B cell (primary cell): ENCODE measurements at regions not wholly inside any gene's neighbourhood (a gene's known extent, or its start where the extent isn't known, plus 50 kb on each side); places are given as distances from the start of the nearest gene placed in this dataset.

Experiments
- ATAC-seq: fragments of 200-7000 bp; cut with Tn5 transposase; one replicate; pipeline ENCODE4 v1.10.0; 2021; ENCODE audit warnings: low read depth, mild to moderate bottlenecking, moderate number of reproducible peaks, moderate library complexity
- CTCF ChIA-PET: fragments of 350-600 bp; sonication (Branson Sonifier 250); formaldehyde crosslinking; loops from one replicate; lab custom pipeline; 2021; ENCODE audit warnings: antibody characterized with exemption, inconsistent platforms; lab: Charles Lee
- POLR2A ChIA-PET: fragments of 350-600 bp; sonication (Branson Sonifier 250); formaldehyde crosslinking; loops from one replicate; lab custom pipeline; 2021; ENCODE audit warnings: antibody characterized with exemption; lab: Charles Lee
- DNase-seq: peaks from one replicate; pipeline ENCODE4 v3.0.0; 2013
- H2AFZ ChIP-seq: 2 replicates; pipeline ENCODE4 v1.6.1; 2012; ENCODE audit warnings: mild to moderate bottlenecking, low read depth, low read length; ENCODE audit not compliant: insufficient read depth, poor library complexity, severe bottlenecking
- H3K27ac ChIP-seq, 2 donors: 1 replicate in 1 of 2; 2 replicates in 1 of 2; pipeline ENCODE4 v1.5.1; 2012 to 2013; ENCODE audit warnings: low read length in 2 of 2, mild to moderate bottlenecking in 2 of 2, moderate library complexity in 1 of 2
- H3K27me3 ChIP-seq, 4 experiments: fragments of 200-600 bp in 1 of 4; sonication (generic) in 1 of 4; replicated peaks in 1 of 4; 1 replicate in 2 of 4; 2 replicates in 2 of 4; pipeline versions ENCODE4 v1.6.1 to v1.7.0; 2013 to 2016; ENCODE audit warnings: low read length in 3 of 4, mild to moderate bottlenecking in 2 of 4, mixed read lengths in 1 of 4, moderate library complexity in 1 of 4; ENCODE audit not compliant: insufficient read depth in 4 of 4, control insufficient read depth in 3 of 4; ENCODE audit errors: control extremely low read depth in 1 of 4
- H3K36me3 ChIP-seq, 2 experiments: replicated peaks in 1 of 2; 1 replicate in 1 of 2; 2 replicates in 1 of 2; pipeline versions ENCODE4 v1.6.1 to v1.7.1; 2013; ENCODE audit warnings: low read length in 1 of 2; ENCODE audit not compliant: insufficient read depth in 2 of 2, control insufficient read depth in 1 of 2; ENCODE audit errors: control extremely low read depth in 1 of 2, extremely low read depth in 1 of 2
- H3K4me1 ChIP-seq, 2 donors: fragments of 200-600 bp in 1 of 2; sonication (generic) in 1 of 2; 1 replicate in 1 of 2; 2 replicates in 1 of 2; pipeline versions ENCODE4 v1.5.1 to v1.6.1; 2013 to 2017; ENCODE audit warnings: low read length in 2 of 2; ENCODE audit not compliant: control insufficient read depth in 2 of 2, insufficient read depth in 2 of 2
- H3K4me2 ChIP-seq: replicated peaks from 2 replicates; pipeline ENCODE3; 2012; ENCODE audit warnings: mild to moderate bottlenecking, low read depth, low read length; ENCODE audit not compliant: poor library complexity, severe bottlenecking
- H3K4me3 ChIP-seq, 5 experiments: fragments of 200-600 bp in 1 of 5; sonication (generic) in 1 of 5; 1 replicate in 3 of 5; 2 replicates in 2 of 5; pipeline versions ENCODE4 v1.5.1 to v1.7.0; 2011 to 2016; ENCODE audit warnings: low read length in 4 of 5, mild to moderate bottlenecking in 4 of 5, low read depth in 2 of 5, control low read depth in 1 of 5, moderate library complexity in 1 of 5; ENCODE audit not compliant: insufficient read depth in 1 of 5; ENCODE audit errors: control extremely low read depth in 1 of 5, extremely low read depth in 1 of 5
- H3K79me2 ChIP-seq: fragments of 200-600 bp; sonication (generic); one replicate; pipeline ENCODE4 v1.6.0; 2016; ENCODE audit warnings: low read length; ENCODE audit not compliant: control insufficient read depth, insufficient read depth
- H3K9ac ChIP-seq: fragments of 200-600 bp; sonication (generic); 2 replicates; pipeline ENCODE4 v1.6.1; 2017; ENCODE audit warnings: mild to moderate bottlenecking, low read length, moderate library complexity
- H3K9me3 ChIP-seq, 3 donors: one replicate each; pipeline versions ENCODE4 v1.6.1 to v1.7.1; 2013; ENCODE audit warnings: low read length in 2 of 3; ENCODE audit not compliant: control insufficient read depth in 2 of 3, insufficient read depth in 1 of 3; ENCODE audit errors: control extremely low read depth in 1 of 3
- H4K20me1 ChIP-seq: 2 replicates; pipeline ENCODE4 v1.6.0; 2012; ENCODE audit warnings: mild to moderate bottlenecking, low read length; ENCODE audit not compliant: insufficient read depth, control insufficient read depth, poor library complexity, severe bottlenecking
- H3K27ac Mint-ChIP-seq: one replicate; pipeline ENCODE4 v1.8.0; 2021; ENCODE audit warnings: mixed read lengths
- H3K27me3 Mint-ChIP-seq: one replicate; pipeline ENCODE4 v1.8.0; 2021; ENCODE audit warnings: mixed read lengths
- H3K4me1 Mint-ChIP-seq: one replicate; pipeline ENCODE4 v1.8.0; 2021; ENCODE audit warnings: mixed read lengths
- H3K4me3 Mint-ChIP-seq: one replicate; pipeline ENCODE4 v1.8.0; 2021; ENCODE audit warnings: mixed read lengths
- H3K9me3 Mint-ChIP-seq: one replicate; pipeline ENCODE4 v1.8.0; 2022; ENCODE audit warnings: mixed read lengths; ENCODE audit not compliant: insufficient read depth
- EZH2 ChIP-seq: IDR thresholded peaks from 2 replicates; pipeline ENCODE4 v1.6.1; 2012; ENCODE audit warnings: borderline replicate concordance, low read depth, mild to moderate bottlenecking, moderate library complexity, low read length; ENCODE audit not compliant: insufficient read depth, poor library complexity, severe bottlenecking
- WGBS: methylation state at CpG from one replicate; pipeline ENCODE4 v1.1.5; 2013; ENCODE audit warnings: missing lambda C conversion rate; ENCODE audit not compliant: insufficient coverage; 5-methylcytosine and 5-hydroxymethylcytosine counted together
- intact Hi-C: fragments of 100-400 bp; cut with micrococcal nuclease; formaldehyde crosslinking; loops from one replicate; pipeline ENCODE4 v1.10.0; 2022
- TF ChIP-seq, protein P1 (sequence below): fragments of 200-600 bp; IDR thresholded peaks from one replicate; pipeline ENCODE4 v1.8.0; 2022; ENCODE audit warnings: antibody characterized with exemption, mild to moderate bottlenecking

DNA sequence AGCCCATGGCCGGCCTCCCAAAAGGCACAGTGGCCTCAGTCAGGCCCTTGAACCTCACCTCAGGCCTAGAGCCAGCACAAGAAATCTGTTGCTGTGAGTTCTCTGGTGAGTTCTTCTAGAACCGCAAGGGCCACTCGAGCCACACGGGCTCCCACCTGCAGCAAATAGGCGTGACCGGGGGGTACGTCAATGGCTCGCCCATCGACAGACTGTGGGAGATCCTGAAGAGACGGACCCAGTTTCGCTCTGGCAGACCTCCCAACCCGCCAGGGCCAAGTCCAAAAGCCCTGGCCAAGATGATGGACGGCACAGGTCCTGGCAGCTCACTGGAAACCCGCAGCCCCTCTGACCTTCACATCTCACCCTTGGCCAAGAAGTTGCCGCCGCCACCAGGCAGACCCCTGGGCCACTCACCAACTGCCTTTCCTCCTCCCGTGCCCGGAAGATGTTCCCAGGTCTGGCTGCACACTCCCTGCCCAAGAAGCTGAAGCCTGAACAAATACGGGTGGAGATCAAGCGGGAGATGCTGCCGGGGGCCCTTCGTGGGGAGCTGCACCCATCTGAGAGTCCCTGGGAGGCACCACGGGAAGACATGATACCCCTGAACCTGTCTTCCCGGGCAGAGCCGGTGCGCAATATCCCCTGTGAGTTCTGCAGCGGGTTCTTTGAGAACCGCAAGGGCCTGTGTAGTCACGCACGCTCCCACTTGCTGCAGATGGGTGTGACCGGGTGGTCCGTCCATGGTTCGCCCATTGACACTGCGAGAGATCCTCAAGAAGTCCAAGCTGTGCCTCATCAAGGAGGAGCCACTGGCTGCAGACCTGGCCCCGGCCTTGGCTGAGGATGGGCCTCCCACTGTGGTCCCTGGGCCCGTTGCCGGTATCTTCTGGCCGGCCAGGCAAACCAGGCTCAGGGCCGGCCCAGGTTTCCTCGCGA lies 544.2 kb upstream of the CCDC179 start:
- H3K9ac ChIP-seq, result no peak overlapping the region
- ChIA-PET POLR2A (no interaction called here), CTCF (no interaction called here)
- peak; percentile 2 for DNase-seq
- H3K4me2 ChIP-seq, result no peak overlapping the region
- TF ChIP-seq, protein P1, sequence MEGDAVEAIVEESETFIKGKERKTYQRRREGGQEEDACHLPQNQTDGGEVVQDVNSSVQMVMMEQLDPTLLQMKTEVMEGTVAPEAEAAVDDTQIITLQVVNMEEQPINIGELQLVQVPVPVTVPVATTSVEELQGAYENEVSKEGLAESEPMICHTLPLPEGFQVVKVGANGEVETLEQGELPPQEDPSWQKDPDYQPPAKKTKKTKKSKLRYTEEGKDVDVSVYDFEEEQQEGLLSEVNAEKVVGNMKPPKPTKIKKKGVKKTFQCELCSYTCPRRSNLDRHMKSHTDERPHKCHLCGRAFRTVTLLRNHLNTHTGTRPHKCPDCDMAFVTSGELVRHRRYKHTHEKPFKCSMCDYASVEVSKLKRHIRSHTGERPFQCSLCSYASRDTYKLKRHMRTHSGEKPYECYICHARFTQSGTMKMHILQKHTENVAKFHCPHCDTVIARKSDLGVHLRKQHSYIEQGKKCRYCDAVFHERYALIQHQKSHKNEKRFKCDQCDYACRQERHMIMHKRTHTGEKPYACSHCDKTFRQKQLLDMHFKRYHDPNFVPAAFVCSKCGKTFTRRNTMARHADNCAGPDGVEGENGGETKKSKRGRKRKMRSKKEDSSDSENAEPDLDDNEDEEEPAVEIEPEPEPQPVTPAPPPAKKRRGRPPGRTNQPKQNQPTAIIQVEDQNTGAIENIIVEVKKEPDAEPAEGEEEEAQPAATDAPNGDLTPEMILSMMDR, result no peak
- TF ChIP-seq EZH2, result no peak
- Mint-ChIP-seq H3K4me3 (no peak overlapping the region), H3K4me1 (no peaks in the 10 kb centered on the region), H3K27me3 (no peaks in the 10 kb centered on the region), H3K27ac (no peak overlapping the region), H3K9me3 (peaks cover 5% of the 10 kb centered on the region)
- no peak for ATAC-seq
- intact Hi-C loops, result no loop called here
- H3K27ac ChIP-seq, result no peak overlapping the region
- no peak overlapping the region for H3K4me3 ChIP-seq
- no peaks in the 10 kb centered on the region for H3K4me1 ChIP-seq
- WGBS, result 95% methylated on average over 41 of the region's 41 CpGs
- peaks cover 0 to 35% (median 0%) of the 10 kb centered on the region in 3 donors for H3K9me3 ChIP-seq
- H3K36me3 ChIP-seq, result no peaks in the 10 kb centered on the region
- H3K79me2 ChIP-seq, result no peaks in the 10 kb centered on the region
- no peaks in the 10 kb centered on the region for H3K27me3 ChIP-seq
- H2AFZ ChIP-seq, result no peak overlapping the region
- no peaks in the 10 kb centered on the region for H4K20me1 ChIP-seq

DNA sequence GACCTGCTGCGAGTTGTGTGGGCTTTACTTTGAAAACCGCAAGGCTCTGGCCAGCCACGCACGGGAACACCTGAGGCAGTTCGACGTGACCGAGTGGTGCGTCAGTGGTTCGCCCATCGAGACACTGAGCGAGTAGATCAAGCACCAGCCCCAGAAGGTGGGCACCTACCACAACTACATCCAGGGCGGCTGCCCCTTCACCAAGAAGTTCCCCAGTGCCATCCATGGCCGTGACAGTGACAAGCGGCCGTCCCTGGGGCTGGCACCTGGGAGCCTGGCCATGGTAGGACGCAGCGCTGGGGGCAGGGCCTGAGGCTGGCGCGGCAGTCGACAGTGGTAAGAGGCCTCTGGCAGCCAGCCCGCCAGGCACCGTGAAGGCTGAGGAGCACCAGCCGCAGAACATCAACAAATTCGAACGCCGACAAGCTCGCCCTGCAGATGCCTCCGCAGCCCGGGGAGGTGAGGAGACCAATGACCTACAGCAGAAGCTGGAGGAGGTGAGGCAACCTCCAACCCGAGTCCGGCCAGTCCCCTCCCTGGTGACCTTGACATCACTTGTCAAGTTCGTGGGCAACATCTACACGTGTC lies 545.2 kb upstream of the CCDC179 start:
- no peaks in the 10 kb centered on the region for H3K79me2 ChIP-seq
- DNase-seq (no peak), ATAC-seq (no peak)
- H2AFZ ChIP-seq, result no peak overlapping the region
- ChIA-PET POLR2A (no interaction called here), CTCF (no interaction called here)
- no peaks in the 10 kb centered on the region for H3K27me3 Mint-ChIP-seq
- H3K9me3 Mint-ChIP-seq, result peaks cover 5% of the 10 kb centered on the region
- H3K27me3 ChIP-seq, result no peaks in the 10 kb centered on the region
- no peak overlapping the region for H3K9ac ChIP-seq
- no peak overlapping the region for H3K4me3 Mint-ChIP-seq
- no peak overlapping the region for H3K4me3 ChIP-seq
- no peak for TF ChIP-seq EZH2
- TF ChIP-seq, protein P1, result no peak
- H3K9me3 ChIP-seq, result peaks cover 0 to 31% (median 0%) of the 10 kb centered on the region in 3 donors
- no peaks in the 10 kb centered on the region for H3K4me1 Mint-ChIP-seq
- WGBS, result 97% methylated on average over 33 of the region's 33 CpGs
- H3K36me3 ChIP-seq, result no peaks in the 10 kb centered on the region
- no peaks in the 10 kb centered on the region for H3K4me1 ChIP-seq
- H3K27ac ChIP-seq, result no peak overlapping the region
- H3K4me2 ChIP-seq, result no peak overlapping the region
- no peak overlapping the region for H3K27ac Mint-ChIP-seq
- H4K20me1 ChIP-seq, result no peaks in the 10 kb centered on the region
- intact Hi-C loops, result no loop called here
